GM12874 (cell line): ENCODE measurements at regions not wholly inside any gene's neighbourhood (a gene's known extent, or its start where the extent isn't known, plus 50 kb on each side); places are given as distances from the start of the nearest gene placed in this dataset.

Source experiments
- CTCF ChIP-seq: IDR thresholded peaks from 2 replicates; pipeline ENCODE4 v1.5.1; 2011; ENCODE audit warnings: low read depth, mild to moderate bottlenecking, control low read depth, low read length, moderate library complexity; ENCODE audit not compliant: insufficient read depth

GRCh38 chr14:51482102-51482501 is 169.6 kb upstream of the FRMD6 start:
- TF ChIP-seq CTCF: no peak

GRCh38 chr14:51484485-51484884 is 167.2 kb upstream of the FRMD6 start:
- no peak for TF ChIP-seq CTCF

- TF ChIP-seq CTCF: no peak
These were observed 166.0 kb upstream of the FRMD6 start for GRCh38 chr14:51485733-51486132.

- TF ChIP-seq CTCF: no peak
These were observed 163.9 kb upstream of the FRMD6 start for GRCh38 chr14:51487848-51488247.

- TF ChIP-seq CTCF: no peak
These were observed 163.0 kb upstream of the FRMD6 start for GRCh38 chr14:51488569-51489220.

- no peak for TF ChIP-seq CTCF
These were observed 161.5 kb upstream of the FRMD6 start for GRCh38 chr14:51490205-51490604.

GRCh38 chr14:51491036-51491545 is 160.6 kb upstream of the FRMD6 start:
- TF ChIP-seq CTCF: no peak

GRCh38 chr14:51491776-51492175 is 159.9 kb upstream of the FRMD6 start:
- no peak for TF ChIP-seq CTCF
